HG03442 (cell line): ENCODE measurements at regions not wholly inside any gene's neighbourhood (a gene's known extent, or its start where the extent isn't known, plus 50 kb on each side); places are given as distances from the start of the nearest gene placed in this dataset.
"Not testable (repeated sequence)": the region's sequence is repeated elsewhere in the genome, so short reads cannot be mapped to it uniquely, and the experiment has no call there.

Source experiments
- ATAC-seq: cut with Tn5 transposase; IDR thresholded peaks from one replicate; pipeline ENCODE4 v1.9.1; 2021; ENCODE audit warnings: mild to moderate bottlenecking, moderate library complexity; ENCODE audit not compliant: unreplicated experiment

DNA sequence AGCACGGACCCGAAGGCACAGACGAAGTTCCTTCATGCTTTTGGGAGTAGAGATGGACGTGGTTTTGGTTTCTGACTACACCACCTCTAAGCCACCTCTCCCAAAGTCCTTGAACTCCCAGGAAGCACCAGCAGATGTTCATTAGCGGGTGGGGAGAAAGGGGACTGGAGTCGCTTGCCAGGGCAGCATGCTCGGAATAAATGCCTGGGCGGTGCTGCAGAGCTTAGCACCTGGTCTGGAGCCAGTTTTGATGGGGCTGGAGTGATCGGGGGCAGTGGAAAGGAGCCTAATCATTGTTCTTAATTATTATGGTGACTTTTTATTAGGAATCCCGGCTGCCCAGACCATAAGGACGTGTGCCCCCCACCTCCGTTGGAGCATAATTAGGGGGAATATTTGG lies 220.8 kb downstream of the TFCP2L1 start:
- ATAC-seq, result no peak

- ATAC-seq, result no peak
Measured at GRCh38 chr2:121065239-121065638, 219.8 kb downstream of the TFCP2L1 start.

DNA sequence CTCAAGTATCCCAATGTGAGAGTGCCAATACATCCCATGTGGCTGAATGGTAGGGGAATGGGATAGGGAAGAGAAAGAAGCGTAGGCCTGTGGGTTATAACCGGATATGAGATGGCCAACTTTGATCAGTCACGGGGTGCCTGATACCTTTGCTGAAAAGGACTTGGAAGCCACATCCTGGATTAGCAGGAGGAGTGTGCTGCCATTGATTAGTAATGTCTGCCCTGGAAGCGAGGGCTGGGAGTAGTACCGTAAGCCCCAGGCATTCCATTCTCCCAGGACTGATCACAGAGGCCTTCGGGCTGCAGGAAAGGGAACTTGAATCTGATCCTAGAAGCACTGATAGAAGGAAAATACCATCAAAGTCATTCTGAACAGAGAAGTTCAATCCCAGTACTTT lies 218.5 kb downstream of the TFCP2L1 start:
- no peak for ATAC-seq

DNA sequence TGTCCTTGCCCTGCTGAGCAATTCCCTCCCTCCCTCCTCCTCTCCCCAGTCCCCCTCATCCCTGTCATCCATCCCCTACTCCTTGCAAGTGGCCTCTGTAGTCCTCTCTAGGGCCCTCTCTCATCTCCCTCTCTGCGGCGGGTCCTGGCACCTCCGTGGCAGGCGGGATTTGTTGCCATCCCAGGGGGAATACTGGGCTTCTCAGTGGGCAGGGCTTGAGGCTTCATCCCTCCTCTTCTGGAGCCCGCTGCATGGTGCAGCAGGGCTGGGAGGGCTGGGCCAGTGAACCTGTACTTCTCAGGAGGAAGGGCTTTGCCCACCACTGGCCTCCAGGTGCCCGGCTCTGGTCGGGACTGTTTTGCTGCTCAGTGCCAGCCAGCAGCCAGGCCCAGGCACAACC lies 216.2 kb downstream of the TFCP2L1 start:
- ATAC-seq, result no peak

GRCh38 chr2:121069434-121069969 lies 215.5 kb downstream of the TFCP2L1 start:
- ATAC-seq, result no peak

DNA sequence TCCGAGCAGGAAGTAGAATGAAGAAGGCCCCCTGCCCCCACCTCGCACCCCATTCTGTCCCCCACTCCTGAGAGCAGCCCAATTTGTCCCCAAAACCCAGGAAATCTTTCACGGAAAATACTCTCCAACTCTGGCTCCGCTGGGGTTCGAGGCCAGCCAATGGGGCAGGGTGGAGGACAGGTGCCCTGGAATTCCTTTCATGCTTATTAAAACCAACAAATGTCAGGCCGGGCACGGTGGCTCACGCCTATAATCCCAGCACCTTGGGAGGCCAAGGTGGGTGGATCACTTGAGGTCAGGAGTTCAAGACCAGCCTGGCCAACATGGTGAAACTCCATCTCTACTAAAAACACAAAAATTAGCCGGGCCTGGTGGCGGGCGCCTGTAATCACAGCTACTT lies 214.9 kb downstream of the TFCP2L1 start:
- not testable (repeated sequence) for ATAC-seq

GRCh38 chr2:121071034-121071504 lies 213.9 kb downstream of the TFCP2L1 start:
- ATAC-seq, result no peak

DNA sequence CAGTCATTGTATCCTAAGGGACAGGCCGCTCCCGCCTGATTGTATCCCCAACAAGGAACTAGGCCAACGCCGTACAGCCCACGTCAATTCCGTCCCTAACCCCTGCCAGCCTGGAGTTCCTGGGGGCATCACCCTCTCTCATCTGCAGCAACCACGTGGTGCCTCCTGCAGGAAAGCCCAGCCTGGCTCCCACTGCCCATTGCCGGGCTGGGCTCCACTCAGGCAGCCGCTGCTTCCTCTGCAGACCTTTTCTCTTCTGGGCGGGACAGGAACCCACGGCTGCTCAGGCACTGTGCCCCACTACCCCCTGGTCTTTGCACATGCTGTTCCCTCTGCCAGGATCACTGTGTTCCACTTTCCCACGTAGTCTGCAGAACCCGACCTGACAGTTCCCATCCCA lies 212.2 kb downstream of the TFCP2L1 start:
- ATAC-seq, result no peak

GRCh38 chr2:121073320-121074210 lies 211.4 kb downstream of the TFCP2L1 start:
- no peak for ATAC-seq

DNA sequence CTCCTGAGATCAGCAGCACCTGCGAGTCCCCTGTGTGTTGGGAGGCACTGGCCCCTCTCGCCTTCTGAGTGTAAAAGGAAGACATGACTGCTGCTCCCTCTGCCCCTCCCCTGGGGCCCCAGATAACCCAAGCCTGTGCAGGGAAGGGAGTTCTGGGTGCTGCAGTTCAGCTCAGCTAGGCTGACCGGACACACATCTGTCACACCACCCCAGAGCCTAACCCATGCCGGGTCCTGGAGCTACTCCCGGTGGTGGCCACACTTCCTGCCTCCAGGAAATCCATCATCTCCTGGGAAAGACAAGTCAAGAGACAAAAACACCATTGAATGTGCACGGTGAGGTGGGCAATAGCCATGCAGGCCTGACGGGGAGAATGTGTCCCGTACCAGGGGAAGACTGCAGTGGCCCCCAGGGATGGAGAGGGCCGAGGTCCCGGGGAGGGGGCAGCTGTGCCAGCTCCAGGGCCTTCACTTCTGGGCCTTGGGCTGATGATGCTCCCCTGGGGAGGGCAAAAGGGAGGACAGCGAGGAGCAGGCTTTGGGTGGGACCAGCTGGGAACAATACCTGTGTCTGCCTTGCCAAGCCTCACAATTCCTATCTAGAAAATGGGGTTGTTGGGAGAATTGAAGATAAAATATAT lies 210.6 kb downstream of the TFCP2L1 start:
- no peak for ATAC-seq

GRCh38 chr2:121075006-121075551 lies 209.9 kb downstream of the TFCP2L1 start:
- peak; percentile 36 for ATAC-seq

DNA sequence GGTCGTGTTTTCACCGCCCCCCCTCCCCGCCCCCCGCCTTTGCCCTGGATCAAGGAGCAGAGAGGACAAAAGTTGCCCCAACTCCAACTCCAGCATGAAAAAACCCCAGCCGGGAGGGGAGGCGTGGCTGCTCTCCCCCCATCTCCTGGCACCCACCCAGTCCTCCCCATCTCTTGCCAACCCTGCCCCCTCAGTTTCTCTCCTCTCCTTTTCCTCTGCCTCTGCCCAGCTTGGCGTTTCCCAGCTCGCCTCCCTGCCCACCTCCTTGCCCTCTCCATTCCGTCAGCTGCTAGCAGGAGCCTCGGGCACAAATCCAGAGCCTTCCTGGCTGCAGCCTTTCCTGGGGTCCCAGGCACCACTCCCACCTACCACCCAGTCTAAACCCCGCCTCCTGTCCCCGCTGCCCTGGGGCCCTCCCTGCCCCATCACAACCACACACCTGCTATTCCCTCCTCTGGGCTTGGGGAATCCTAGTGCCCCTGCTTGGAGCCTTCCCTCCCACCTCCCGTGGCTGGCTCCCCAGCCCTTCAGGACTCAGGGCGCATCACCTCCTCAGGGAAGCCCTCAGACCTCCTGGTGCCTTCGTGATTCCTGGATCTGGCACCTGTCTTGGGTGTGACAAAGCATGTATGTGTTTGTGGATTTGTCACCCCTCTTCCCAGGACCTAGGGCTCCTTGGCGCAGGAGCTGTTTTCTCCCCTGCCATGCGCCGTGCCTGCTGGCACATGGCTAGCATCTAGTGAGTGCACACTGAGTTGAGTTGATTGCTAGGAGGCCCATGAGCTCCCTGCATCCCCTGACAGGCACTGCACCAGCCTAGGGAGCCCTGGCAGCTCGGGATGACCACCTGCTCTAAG lies 209.1 kb downstream of the TFCP2L1 start:
- ATAC-seq, result no peak

GRCh38 chr2:121076498-121076820 lies 208.5 kb downstream of the TFCP2L1 start:
- no peak for ATAC-seq

DNA sequence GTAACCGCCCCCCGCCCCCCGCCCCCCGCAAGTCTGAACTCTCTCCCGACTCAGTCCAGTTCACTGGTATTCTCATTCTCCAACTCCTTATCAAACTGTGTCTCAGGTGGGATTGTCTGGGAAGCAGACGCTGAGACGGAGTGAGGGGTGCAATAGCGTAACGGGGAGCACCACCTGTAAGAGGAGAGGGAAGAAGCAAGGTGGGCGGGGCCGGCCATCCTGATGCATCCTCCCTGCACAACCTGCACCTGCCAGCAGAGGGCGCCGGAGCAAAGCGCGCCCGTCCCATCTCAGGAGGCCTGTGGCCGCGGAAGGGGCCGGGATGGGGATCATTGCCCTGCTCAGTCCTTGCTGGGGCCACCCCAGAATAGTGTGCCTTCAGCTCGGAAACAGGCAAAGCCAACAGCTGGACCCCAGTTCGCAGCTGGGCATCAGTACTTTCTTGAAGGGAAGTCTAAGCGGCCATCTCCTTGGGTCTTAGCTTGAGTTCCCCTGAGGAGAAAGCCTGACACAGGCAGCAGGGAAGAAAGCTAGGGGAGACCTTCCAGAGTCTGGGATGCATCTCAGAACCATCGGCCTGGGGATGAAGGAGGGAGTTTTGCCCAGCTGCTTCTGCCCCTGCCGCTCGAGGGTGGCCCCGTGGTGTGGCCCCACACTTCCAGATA lies 208.0 kb downstream of the TFCP2L1 start:
- peak; percentile 53 for ATAC-seq

- ATAC-seq, result no peak
Measured at GRCh38 chr2:121078899-121079298, 206.1 kb downstream of the TFCP2L1 start.

- no peak for ATAC-seq
Measured at GRCh38 chr2:121080013-121080772, 204.8 kb downstream of the TFCP2L1 start.

GRCh38 chr2:121081701-121082100 lies 203.3 kb downstream of the TFCP2L1 start:
- no peak for ATAC-seq

DNA sequence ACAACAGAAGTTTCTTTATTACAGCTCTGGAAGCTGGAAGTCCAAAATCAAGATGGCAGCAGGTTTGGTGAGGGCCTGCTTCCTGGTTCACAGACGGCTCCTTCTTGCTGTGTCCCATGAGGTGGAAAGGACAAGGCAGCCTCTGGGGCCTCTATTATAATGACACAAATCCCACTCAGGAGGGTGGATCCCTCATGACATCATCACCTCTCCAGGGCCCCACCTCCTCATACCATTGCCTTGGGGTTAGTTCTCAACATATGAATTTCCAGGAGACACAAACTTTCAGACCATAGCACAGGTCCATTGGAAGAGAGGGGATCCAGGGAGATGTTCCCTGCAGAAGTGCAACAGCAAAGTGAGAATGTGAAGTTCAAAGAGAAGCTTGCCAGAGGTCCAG lies 202.8 kb downstream of the TFCP2L1 start:
- ATAC-seq, result no peak

DNA sequence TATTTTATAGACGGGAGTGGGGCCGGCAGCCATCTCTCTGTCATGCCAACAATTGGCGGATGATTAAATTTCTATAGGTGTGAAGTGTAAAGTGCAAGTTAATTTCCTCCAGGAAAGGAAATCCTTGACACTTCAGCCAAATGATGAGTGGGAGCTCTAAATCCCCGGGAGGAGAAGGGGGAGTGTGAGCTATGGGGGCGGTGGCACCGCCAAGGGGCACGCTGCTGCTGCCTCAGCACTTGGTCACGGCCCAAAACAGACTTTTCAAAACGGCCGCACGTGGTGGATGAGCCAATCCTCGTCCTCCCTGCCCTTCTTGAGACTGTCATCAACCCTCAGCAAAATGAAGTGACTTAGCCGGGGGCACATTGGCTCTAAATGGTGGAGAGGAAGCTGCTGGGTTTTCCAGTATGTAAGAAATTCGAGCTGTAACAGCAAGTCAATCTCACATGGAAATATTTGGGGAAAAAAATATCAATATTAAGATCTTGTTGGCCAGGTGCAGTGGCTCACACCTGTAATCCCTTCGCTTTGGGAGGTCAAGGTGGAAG lies 200.8 kb downstream of the TFCP2L1 start:
- ATAC-seq, result no peak
